ENCODE measurements at regions not wholly inside any gene's neighbourhood (a gene's known extent, or its start where the extent isn't known, plus 50 kb on each side); places are given as distances from the start of the nearest gene placed in this dataset.

GRCh38 chr1:95951371-95952102 is 717.5 kb downstream of the RWDD3 start:
- no peaks in the 10 kb centered on the region for H3K27me3 Mint-ChIP-seq
- no peak overlapping the region for H3K4me3 Mint-ChIP-seq

DNA sequence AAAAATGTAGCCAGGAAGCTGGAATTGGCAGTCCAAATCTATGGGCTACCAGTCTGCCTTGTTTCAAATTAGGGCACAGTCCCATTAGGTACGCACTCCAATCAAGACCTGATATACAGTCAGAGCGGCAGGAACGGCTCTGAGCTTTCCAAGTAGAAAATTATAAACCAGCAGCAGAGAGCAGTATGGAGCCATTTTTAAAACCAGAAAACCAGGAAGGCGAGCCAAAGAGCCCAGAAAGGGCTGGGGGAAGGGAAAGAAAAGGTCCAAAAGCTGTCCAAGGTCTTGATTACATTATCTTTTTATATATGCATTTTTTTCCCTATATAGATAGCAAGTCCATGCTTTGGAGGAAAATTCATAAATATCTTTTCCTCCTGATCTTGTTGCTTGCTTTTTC is 719.0 kb downstream of the RWDD3 start:
- no peaks in the 10 kb centered on the region for H3K27me3 Mint-ChIP-seq
- H3K9me3 Mint-ChIP-seq, result no peaks in the 10 kb centered on the region
- no peaks in the 10 kb centered on the region for H3K4me1 Mint-ChIP-seq (ENCODE audit: low read depth)
- H3K27ac Mint-ChIP-seq, result no peak overlapping the region
- H3K36me3 Mint-ChIP-seq (ENCODE audit: low read depth), result no peaks in the 10 kb centered on the region
- no peak overlapping the region for H3K4me3 Mint-ChIP-seq

More at GRCh38 chr1:95951371-95952102, 717.5 kb downstream of the RWDD3 start:
- H3K27ac Mint-ChIP-seq, result no peak overlapping the region
- no peaks in the 10 kb centered on the region for H3K9me3 Mint-ChIP-seq
- H3K36me3 Mint-ChIP-seq (ENCODE audit: low read depth), result no peaks in the 10 kb centered on the region
- no peaks in the 10 kb centered on the region for H3K4me1 Mint-ChIP-seq (ENCODE audit: low read depth)

DNA sequence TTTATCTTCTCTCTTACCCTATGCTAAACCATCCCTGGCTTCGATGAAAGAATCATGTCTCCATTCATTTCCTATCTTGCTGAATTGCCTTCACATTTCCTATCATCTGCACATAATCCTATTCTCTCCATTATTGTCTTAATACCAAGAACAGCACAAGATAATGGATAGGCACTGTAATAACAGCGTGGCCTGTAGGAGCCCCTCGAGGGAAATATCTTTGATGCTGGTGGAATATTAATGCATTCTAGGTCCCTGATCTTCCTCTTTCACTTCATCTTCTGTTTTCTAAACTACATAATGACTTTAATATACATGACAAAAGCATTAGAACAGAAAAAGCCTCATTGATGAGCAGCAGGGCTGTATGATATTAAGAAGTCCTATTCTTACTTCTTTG is 720.6 kb downstream of the RWDD3 start:
- Mint-ChIP-seq H3K9me3 (peaks cover 2% of the 10 kb centered on the region), H3K4me3 (no peak overlapping the region), H3K36me3 (ENCODE audit: low read depth) (no peaks in the 10 kb centered on the region), H3K4me1 (ENCODE audit: low read depth) (no peaks in the 10 kb centered on the region), H3K27me3 (no peaks in the 10 kb centered on the region), H3K27ac (no peak overlapping the region)

DNA sequence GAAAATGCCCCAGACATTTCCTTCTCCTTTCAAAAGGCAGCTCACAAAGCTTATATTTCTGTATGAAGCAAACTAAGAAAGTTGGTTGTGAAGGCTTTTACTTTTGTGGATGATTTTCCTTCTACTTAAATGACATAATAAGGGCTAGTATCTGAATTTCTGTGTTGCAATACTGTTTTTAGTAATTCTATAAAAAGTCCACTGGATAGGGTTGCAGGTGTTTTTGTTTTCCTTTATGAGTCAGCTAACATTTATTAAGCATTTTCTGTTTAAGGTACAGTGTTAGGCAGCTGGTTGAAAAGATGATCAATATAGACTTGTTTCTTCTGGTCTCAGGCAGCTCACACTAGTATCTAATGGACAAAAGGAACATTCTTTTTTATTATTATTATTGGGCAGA is 722.2 kb downstream of the RWDD3 start:
- Mint-ChIP-seq H3K4me3 (no peak overlapping the region), H3K36me3 (ENCODE audit: low read depth) (no peaks in the 10 kb centered on the region), H3K4me1 (ENCODE audit: low read depth) (no peaks in the 10 kb centered on the region), H3K27ac (no peak overlapping the region), H3K27me3 (no peaks in the 10 kb centered on the region), H3K9me3 (peaks cover 6% of the 10 kb centered on the region)

DNA sequence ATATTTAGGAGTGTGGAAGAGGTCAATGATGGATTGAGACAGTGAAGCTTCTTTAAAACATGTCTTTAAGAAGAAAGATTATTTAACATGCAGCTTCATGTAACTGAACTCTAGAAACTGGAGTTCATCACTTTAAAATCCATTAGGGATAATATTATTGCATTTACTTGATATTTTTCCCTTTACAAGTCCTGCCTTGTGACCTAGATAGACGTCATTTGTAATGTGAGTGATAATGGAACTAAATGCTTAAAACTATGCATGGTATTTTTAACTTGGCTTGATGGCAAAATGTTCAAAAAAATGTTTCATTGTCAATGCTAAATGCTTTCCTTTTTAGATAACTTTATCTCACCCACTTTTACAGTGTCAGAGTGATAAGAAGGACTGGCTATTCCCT is 723.7 kb downstream of the RWDD3 start:
- Mint-ChIP-seq H3K4me1 (ENCODE audit: low read depth) (no peaks in the 10 kb centered on the region), H3K27ac (no peak overlapping the region), H3K36me3 (ENCODE audit: low read depth) (no peaks in the 10 kb centered on the region), H3K4me3 (no peak overlapping the region), H3K27me3 (no peaks in the 10 kb centered on the region), H3K9me3 (peaks cover 17% of the 10 kb centered on the region)

- Mint-ChIP-seq H3K27me3 (no peaks in the 10 kb centered on the region), H3K36me3 (ENCODE audit: low read depth) (no peaks in the 10 kb centered on the region), H3K27ac (no peak overlapping the region), H3K4me1 (ENCODE audit: low read depth) (no peaks in the 10 kb centered on the region), H3K4me3 (no peak overlapping the region), H3K9me3 (peaks cover 28% of the 10 kb centered on the region)
Measured at GRCh38 chr1:95966866-95967265, 732.9 kb downstream of the RWDD3 start.

GRCh38 chr1:95974586-95974985 is 740.6 kb downstream of the RWDD3 start:
- H3K4me1 Mint-ChIP-seq (ENCODE audit: low read depth), result no peaks in the 10 kb centered on the region
- no peak overlapping the region for H3K27ac Mint-ChIP-seq
- H3K4me3 Mint-ChIP-seq, result no peak overlapping the region
- H3K9me3 Mint-ChIP-seq, result peaks cover 18% of the 10 kb centered on the region
- no peaks in the 10 kb centered on the region for H3K27me3 Mint-ChIP-seq
- H3K36me3 Mint-ChIP-seq (ENCODE audit: low read depth), result no peaks in the 10 kb centered on the region

GRCh38 chr1:95982711-95983110 is 738.9 kb upstream of the PTBP2 start:
- no peaks in the 10 kb centered on the region for H3K4me1 Mint-ChIP-seq (ENCODE audit: low read depth)
- no peaks in the 10 kb centered on the region for H3K36me3 Mint-ChIP-seq (ENCODE audit: low read depth)
- H3K27me3 Mint-ChIP-seq, result no peaks in the 10 kb centered on the region
- no peak overlapping the region for H3K4me3 Mint-ChIP-seq
- peaks cover 3% of the 10 kb centered on the region for H3K9me3 Mint-ChIP-seq
- H3K27ac Mint-ChIP-seq, result no peak overlapping the region

DNA sequence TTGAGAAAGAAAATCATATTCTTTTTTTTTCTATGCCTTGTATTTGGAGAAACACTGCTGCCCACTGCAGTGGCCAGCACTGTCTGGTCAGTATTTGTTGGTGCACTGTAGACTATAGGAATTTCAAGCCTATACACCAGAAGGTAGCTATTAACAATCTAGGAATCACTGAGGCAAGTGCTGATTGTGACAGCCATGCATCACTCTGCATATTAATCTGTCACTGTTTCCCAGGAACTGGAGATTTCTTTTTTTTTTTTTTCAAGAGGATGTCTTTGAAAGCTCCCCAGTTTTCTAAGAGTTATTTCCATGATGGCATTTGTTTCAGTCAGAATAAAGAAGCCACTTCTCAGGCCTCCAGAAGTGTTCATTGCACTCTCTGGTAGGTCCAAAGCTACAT is 737.8 kb upstream of the PTBP2 start:
- H3K9me3 Mint-ChIP-seq, result peaks cover 3% of the 10 kb centered on the region
- H3K4me3 Mint-ChIP-seq, result no peak overlapping the region
- H3K4me1 Mint-ChIP-seq (ENCODE audit: low read depth), result no peaks in the 10 kb centered on the region
- no peak overlapping the region for H3K27ac Mint-ChIP-seq
- no peaks in the 10 kb centered on the region for H3K36me3 Mint-ChIP-seq (ENCODE audit: low read depth)
- no peaks in the 10 kb centered on the region for H3K27me3 Mint-ChIP-seq

DNA sequence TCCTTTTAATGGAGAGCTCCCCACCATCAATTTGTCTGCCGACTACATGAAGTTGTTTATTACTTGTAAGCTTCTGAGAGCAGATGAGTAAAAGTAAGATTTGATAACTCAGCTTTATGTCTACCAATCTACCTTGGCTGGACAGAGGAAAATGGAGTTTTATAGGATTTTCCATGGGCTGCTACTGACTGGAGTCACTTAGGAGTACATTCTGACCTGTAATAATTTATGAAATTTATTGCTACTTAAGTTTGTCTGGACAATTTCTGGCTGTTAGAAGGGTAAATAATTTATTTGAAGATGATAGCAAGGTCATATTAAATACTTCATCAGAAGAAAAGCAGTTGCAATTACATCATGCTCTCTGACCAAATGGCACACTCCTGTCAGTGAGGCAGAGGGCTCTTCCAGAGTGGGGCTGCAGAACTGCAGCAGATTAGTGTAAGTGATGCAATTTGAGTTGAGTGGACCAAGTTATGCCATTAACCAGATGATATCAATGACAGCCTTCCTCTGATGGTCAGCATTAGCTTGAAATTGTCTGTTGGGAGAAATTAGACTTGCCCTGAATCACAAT is 736.7 kb upstream of the PTBP2 start:
- peaks cover 3% of the 10 kb centered on the region for H3K9me3 Mint-ChIP-seq
- no peak overlapping the region for H3K4me3 Mint-ChIP-seq
- no peaks in the 10 kb centered on the region for H3K4me1 Mint-ChIP-seq (ENCODE audit: low read depth)
- H3K27ac Mint-ChIP-seq, result no peak overlapping the region
- no peaks in the 10 kb centered on the region for H3K36me3 Mint-ChIP-seq (ENCODE audit: low read depth)
- H3K27me3 Mint-ChIP-seq, result no peaks in the 10 kb centered on the region

DNA sequence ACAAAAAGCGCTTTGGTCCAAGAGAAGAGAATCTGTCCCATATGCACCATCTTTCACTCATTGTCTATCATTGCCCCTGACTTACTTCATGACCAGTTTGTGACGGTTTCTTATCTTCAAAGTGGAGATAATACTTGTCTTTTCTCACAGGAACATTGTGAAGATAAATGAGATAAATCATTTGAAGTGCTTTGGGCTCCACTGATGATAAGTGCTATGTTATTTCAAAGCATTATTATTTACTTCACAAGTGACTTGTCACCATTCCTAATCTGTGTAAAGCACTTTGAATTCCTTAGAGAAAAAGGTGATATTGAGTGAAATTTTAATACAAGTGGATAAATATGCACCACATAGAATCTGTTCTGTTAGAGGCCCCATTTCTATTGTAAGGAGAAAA is 731.6 kb upstream of the PTBP2 start:
- H3K27me3 Mint-ChIP-seq, result no peaks in the 10 kb centered on the region
- H3K36me3 Mint-ChIP-seq (ENCODE audit: low read depth), result no peaks in the 10 kb centered on the region
- no peaks in the 10 kb centered on the region for H3K4me1 Mint-ChIP-seq (ENCODE audit: low read depth)
- no peak overlapping the region for H3K27ac Mint-ChIP-seq
- no peak overlapping the region for H3K4me3 Mint-ChIP-seq
- H3K9me3 Mint-ChIP-seq, result peaks cover 7% of the 10 kb centered on the region

- H3K36me3 Mint-ChIP-seq (ENCODE audit: low read depth), result no peaks in the 10 kb centered on the region
- H3K4me1 Mint-ChIP-seq (ENCODE audit: low read depth), result no peaks in the 10 kb centered on the region
Measured at GRCh38 chr1:95991787-95992520, 729.6 kb upstream of the PTBP2 start.

GRCh38 chr1:95994643-95995042 is 726.9 kb upstream of the PTBP2 start:
- Mint-ChIP-seq H3K9me3 (peaks cover 10% of the 10 kb centered on the region), H3K4me3 (no peak overlapping the region), H3K27ac (no peak overlapping the region), H3K4me1 (ENCODE audit: low read depth) (no peaks in the 10 kb centered on the region), H3K36me3 (ENCODE audit: low read depth) (no peaks in the 10 kb centered on the region), H3K27me3 (no peaks in the 10 kb centered on the region)

More at GRCh38 chr1:95991787-95992520, 729.6 kb upstream of the PTBP2 start:
- Mint-ChIP-seq H3K27me3 (no peaks in the 10 kb centered on the region), H3K9me3 (peaks cover 9% of the 10 kb centered on the region), H3K4me3 (no peak overlapping the region), H3K27ac (no peak overlapping the region)

GRCh38 chr1:96002201-96002600 is 719.4 kb upstream of the PTBP2 start:
- H3K36me3 Mint-ChIP-seq (ENCODE audit: low read depth), result no peaks in the 10 kb centered on the region
- H3K27ac Mint-ChIP-seq, result no peak overlapping the region
- H3K4me1 Mint-ChIP-seq (ENCODE audit: low read depth), result no peaks in the 10 kb centered on the region
- no peaks in the 10 kb centered on the region for H3K27me3 Mint-ChIP-seq
- H3K4me3 Mint-ChIP-seq, result no peak overlapping the region
- H3K9me3 Mint-ChIP-seq, result peaks cover 6% of the 10 kb centered on the region

All from stimulated activated naive CD8-positive, alpha-beta T cell treated with anti-CD3 and anti-CD28 coated beads, Interleukin-15, Interleukin-2, amounts not matched to agents 100 ng/mL and 50 ng/mL, for 24 hours (primary cell).